ENCODE measurements at regions not wholly inside any gene's neighbourhood (a gene's known extent, or its start where the extent isn't known, plus 50 kb on each side); places are given as distances from the start of the nearest gene placed in this dataset.

DNA sequence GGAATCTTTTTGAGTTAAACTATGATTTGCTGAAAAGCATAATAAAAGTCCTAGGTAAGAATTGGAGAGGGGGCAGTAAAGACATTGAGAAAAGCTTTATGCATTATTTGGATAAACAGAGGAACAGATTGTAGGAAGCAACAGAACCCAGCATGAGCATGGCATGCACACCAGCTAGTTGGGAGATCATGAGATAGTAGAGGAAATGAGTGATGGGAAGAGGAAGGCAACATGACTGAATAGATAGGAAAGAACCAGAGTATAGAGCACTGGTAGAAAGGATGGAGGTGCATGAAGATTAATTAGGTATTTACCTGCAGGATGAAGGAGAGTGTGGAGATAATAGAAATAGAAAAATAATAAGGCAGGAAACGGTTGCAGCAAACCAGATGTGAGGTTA lies 248.5 kb upstream of the LMO3 start:
- Histone ChIP-seq H3K79me2 (ENCODE audit: control insufficient read depth, insufficient read depth, low read length) (no peaks in the 10 kb centered on the region), H3K9me1 (ENCODE audit: control insufficient read depth, insufficient read depth, low read length) (no peaks in the 10 kb centered on the region), H2AFZ (ENCODE audit: low read depth, low read length) (no peak overlapping the region), H3K27ac (ENCODE audit: extremely low read depth, low read depth, low read length) (no peak overlapping the region), H3K4me3 (no peak overlapping the region), H3K36me3 (ENCODE audit: control insufficient read depth, insufficient read depth, low read length) (no peaks in the 10 kb centered on the region), H3K9ac (ENCODE audit: insufficient read depth in 1 of 2, low read depth in 2 of 2, low read length in 2 of 2) (no peak overlapping the region), H3K4me1 (replicated peaks in 1 of 2; ENCODE audit: control insufficient read depth in 2 of 2, insufficient read depth in 2 of 2, low read length in 2 of 2) (no peaks in the 10 kb centered on the region), H3K9me3 (replicated peaks; ENCODE audit: control insufficient read depth, insufficient read depth, low read depth, low read length) (no peaks in the 10 kb centered on the region), H3K27me3 (ENCODE audit: control insufficient read depth in 2 of 2, insufficient read depth in 2 of 2, low read length in 2 of 2) (no peaks in the 10 kb centered on the region), H3K4me2 (ENCODE audit: insufficient read depth, low read length) (no peak overlapping the region), H4K20me1 (replicated peaks; ENCODE audit: control insufficient read depth, insufficient read depth, low read length) (no peaks in the 10 kb centered on the region)
- CTCF ChIA-PET (ENCODE audit: low intra/inter-chr PET ratio) = no interaction called here
- TF ChIP-seq ZNF384 (IDR thresholded peaks at IDR 0.05; ENCODE audit: low read depth, low read length) = no peak
- TF ChIP-seq ZNF668 (CRISPR knock-in tag; IDR thresholded peaks at IDR 0.05) = no peak
- no peak for TF ChIP-seq MYBL2 (IDR thresholded peaks at IDR 0.05; ENCODE audit: low read depth)
- no peak for TF ChIP-seq MYBL2 (CRISPR knock-in tag; IDR thresholded peaks at IDR 0.05; ENCODE audit: borderline replicate concordance)
- no peak for TF ChIP-seq RBM25 (IDR thresholded peaks at IDR 0.05; ENCODE audit: low read depth, low read length, severe bottlenecking)
- no peak for TF ChIP-seq ZBTB1 (CRISPR knock-in tag; IDR thresholded peaks at IDR 0.05; ENCODE audit: borderline replicate concordance, low read depth)
- no peak for TF ChIP-seq ZNF75A (CRISPR knock-in tag; IDR thresholded peaks at IDR 0.05)
- no peak for TF ChIP-seq ZNF586 (CRISPR knock-in tag; conservative IDR thresholded peaks at IDR 0.05)
- TF ChIP-seq OTX1 (CRISPR knock-in tag; IDR thresholded peaks at IDR 0.05) = no peak
- TF ChIP-seq, protein P1, sequence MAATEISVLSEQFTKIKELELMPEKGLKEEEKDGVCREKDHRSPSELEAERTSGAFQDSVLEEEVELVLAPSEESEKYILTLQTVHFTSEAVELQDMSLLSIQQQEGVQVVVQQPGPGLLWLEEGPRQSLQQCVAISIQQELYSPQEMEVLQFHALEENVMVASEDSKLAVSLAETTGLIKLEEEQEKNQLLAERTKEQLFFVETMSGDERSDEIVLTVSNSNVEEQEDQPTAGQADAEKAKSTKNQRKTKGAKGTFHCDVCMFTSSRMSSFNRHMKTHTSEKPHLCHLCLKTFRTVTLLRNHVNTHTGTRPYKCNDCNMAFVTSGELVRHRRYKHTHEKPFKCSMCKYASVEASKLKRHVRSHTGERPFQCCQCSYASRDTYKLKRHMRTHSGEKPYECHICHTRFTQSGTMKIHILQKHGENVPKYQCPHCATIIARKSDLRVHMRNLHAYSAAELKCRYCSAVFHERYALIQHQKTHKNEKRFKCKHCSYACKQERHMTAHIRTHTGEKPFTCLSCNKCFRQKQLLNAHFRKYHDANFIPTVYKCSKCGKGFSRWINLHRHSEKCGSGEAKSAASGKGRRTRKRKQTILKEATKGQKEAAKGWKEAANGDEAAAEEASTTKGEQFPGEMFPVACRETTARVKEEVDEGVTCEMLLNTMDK (IDR thresholded peaks at IDR 0.05; ENCODE audit: borderline replicate concordance, insufficient read depth, low read depth, low read length, poor library complexity, severe bottlenecking) = no peak
- no TSS peak for BruUV-seq (replicated peaks)
- in situ Hi-C loops (cut with MboI) = no loop called here
- POLR2A ChIA-PET = no interaction called here
- ATAC-seq = no peak
- 0% methylated on average over 1 of the region's 1 CpG for WGBS (ENCODE audit: insufficient coverage, low coverage, missing lambda C conversion rate)
- no peak for DNase-seq (ENCODE audit: extremely low read depth in 1 of 4, low spot score in 3 of 4)
- FAIRE-seq = no peak
- intact Hi-C loops (cut with micrococcal nuclease) = no loop called here

Measured in K562 (cell line).